ENCODE measurements at regions not wholly inside any gene's neighbourhood (a gene's known extent, or its start where the extent isn't known, plus 50 kb on each side); places are given as distances from the start of the nearest gene placed in this dataset.

GRCh38 chr2:134770702-134771101 lies 51.9 kb upstream of the TMEM163 start:
- no peak for DNase-seq

GRCh38 chr2:134771313-134771801 lies 52.6 kb upstream of the TMEM163 start:
- DNase-seq, result no peak

GRCh38 chr2:134772493-134773169 lies 53.8 kb upstream of the TMEM163 start:
- DNase-seq, result no peak

- no peak for DNase-seq
Measured at GRCh38 chr2:134773335-134773734, 54.5 kb upstream of the TMEM163 start.

- no peak for DNase-seq
Measured at GRCh38 chr2:134773759-134774742, 55.3 kb upstream of the TMEM163 start.

- DNase-seq, result no peak
Measured at GRCh38 chr2:134774786-134775641, 56.2 kb upstream of the TMEM163 start.

GRCh38 chr2:134776836-134777235 lies 58.0 kb upstream of the TMEM163 start:
- no peak for DNase-seq

GRCh38 chr2:134777593-134777992 lies 58.8 kb upstream of the TMEM163 start:
- DNase-seq, result no peak

- DNase-seq, result peak in 1 of 2 donors; percentile 8
Measured at GRCh38 chr2:134778372-134778771, 59.6 kb upstream of the TMEM163 start.

- no peak for DNase-seq
Measured at GRCh38 chr2:134780972-134781371, 57.4 kb upstream of the ACMSD start.

- DNase-seq, result no peak
Measured at GRCh38 chr2:134782107-134782506, 56.3 kb upstream of the ACMSD start.

- DNase-seq, result no peak
Measured at GRCh38 chr2:134782792-134783191, 55.6 kb upstream of the ACMSD start.

GRCh38 chr2:134783912-134784311 lies 54.5 kb upstream of the ACMSD start:
- no peak for DNase-seq

GRCh38 chr2:134785659-134786430 lies 52.6 kb upstream of the ACMSD start:
- no peak for DNase-seq

- no peak for DNase-seq
Measured at GRCh38 chr2:134788417-134788816, 50.0 kb upstream of the ACMSD start.

Measured in stimulated activated CD4-positive, alpha-beta T cell treated with anti-CD3 and anti-CD28 coated beads, Interleukin-2, amount 100 ng/mL, for 24 hours (primary cell).